ENCODE measurements at regions not wholly inside any gene's neighbourhood (a gene's known extent, or its start where the extent isn't known, plus 50 kb on each side); places are given as distances from the start of the nearest gene placed in this dataset.

- TF ChIP-seq CTCF (IDR thresholded peaks at IDR 0.05; ENCODE audit: low read depth, low read length): no peak
- TF ChIP-seq POLR2A (IDR thresholded peaks at IDR 0.05; ENCODE audit: extremely low read depth, insufficient read length): no peak
- no peak for TF ChIP-seq MAX (IDR thresholded peaks at IDR 0.05; ENCODE audit: low read depth, low read length)
- no peak for TF ChIP-seq MYC (IDR thresholded peaks at IDR 0.05; ENCODE audit: low read depth, low read length)
Observed at GRCh38 chr2:122486705-122487415, 731.4 kb downstream of the TSN start.
